ENCODE measurements at regions not wholly inside any gene's neighbourhood (a gene's known extent, or its start where the extent isn't known, plus 50 kb on each side); places are given as distances from the start of the nearest gene placed in this dataset.

- TF ChIP-seq POLR2AphosphoS5 (IDR thresholded peaks at IDR 0.05; ENCODE audit: low read depth): no peak
- TF ChIP-seq CTCF (conservative IDR thresholded peaks at IDR 0.05; ENCODE audit: low read depth in 2 of 2): no peak
- no peak for TF ChIP-seq EZH2 (IDR thresholded peaks at IDR 0.05; ENCODE audit: low read depth, unreplicated experiment)
- no peak for TF ChIP-seq REST (IDR thresholded peaks at IDR 0.05; ENCODE audit: unreplicated experiment)
- TF ChIP-seq ZNF114 (CRISPR knock-in tag; IDR thresholded peaks at IDR 0.05): no peak
- no peak for TF ChIP-seq CREB1 (CRISPR knock-in tag; IDR thresholded peaks at IDR 0.05; ENCODE audit: low read depth)
- TF ChIP-seq STAT1 (IDR thresholded peaks at IDR 0.05; ENCODE audit: unreplicated experiment): no peak
- no peak for TF ChIP-seq NANOG (IDR thresholded peaks at IDR 0.05; ENCODE audit: borderline replicate concordance)
- TF ChIP-seq ETS1 (IDR thresholded peaks at IDR 0.05): no peak
- no peak for TF ChIP-seq JUNB (IDR thresholded peaks at IDR 0.05; ENCODE audit: unreplicated experiment)
Measured at GRCh38 chr13:40047322-40047771, 391.9 kb downstream of the COG6 start.

Measured in GM23338 (cell line).